HG02610 (cell line): ENCODE measurements at regions not wholly inside any gene's neighbourhood (a gene's known extent, or its start where the extent isn't known, plus 50 kb on each side); places are given as distances from the start of the nearest gene placed in this dataset.
"Not testable (repeated sequence)": the region's sequence is repeated elsewhere in the genome, so short reads cannot be mapped to it uniquely, and the experiment has no call there.

Experiments
- ATAC-seq: cut with Tn5 transposase; IDR thresholded peaks from one replicate; pipeline ENCODE4 v1.9.1; 2021; ENCODE audit warnings: mild to moderate bottlenecking, moderate library complexity; ENCODE audit not compliant: unreplicated experiment

DNA sequence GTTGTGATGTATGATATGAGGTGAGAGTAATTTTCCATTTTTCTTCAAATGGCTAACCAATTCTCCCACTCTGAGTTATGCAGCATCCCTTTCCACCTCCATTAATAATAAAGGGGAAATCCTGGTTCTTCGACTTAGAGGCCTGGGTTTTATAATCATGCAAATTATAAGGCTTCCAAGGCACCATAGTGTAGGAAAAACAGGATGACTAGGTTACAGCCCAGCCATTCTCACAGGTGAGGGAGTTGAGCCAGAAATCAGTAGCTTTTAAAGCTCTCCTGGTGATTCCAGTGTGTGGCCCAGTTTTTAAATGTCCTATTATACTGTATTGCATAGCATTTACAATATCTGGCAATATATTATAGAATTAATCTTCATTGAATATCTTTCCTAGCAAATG lies 203.1 kb downstream of the ARHGEF9 start:
- no peak for ATAC-seq

DNA sequence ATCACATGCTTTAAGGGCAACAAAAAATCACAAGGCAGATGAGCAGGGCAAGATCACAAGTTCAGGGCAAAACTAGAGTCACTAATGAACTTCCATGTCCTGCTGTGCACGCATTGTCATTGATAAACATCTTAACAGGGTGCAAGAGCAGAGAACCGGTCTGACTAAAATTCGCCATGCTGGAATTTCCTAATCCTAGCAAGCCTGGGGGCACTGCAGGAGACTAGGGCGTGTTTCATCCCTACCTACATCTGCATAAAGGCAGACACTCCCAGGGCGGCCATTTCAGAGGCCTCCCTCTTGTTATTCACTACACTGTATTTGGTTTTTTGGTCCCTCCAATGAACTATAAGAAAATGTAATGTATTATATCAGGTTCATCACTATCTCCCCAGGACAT lies 203.6 kb downstream of the ARHGEF9 start:
- ATAC-seq = no peak

DNA sequence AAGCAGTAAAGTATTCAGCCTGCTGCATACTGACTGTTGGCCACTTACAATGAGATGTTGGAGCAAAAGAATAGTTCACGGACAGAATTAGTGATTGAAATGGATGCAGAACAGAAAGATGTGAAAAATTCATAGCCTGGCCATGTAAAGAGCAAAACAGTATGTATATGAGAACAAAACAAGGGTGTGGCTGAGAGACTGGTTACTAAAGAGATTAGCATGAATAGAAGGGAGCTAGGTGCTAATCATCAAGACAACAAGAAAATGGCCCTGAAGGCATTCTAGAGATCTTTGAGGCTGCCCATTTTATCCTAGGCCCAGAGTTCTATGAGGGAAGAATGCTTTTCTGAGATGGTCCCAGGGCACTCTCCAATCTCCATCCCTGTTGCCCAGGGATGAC lies 208.5 kb downstream of the ARHGEF9 start:
- ATAC-seq = no peak

DNA sequence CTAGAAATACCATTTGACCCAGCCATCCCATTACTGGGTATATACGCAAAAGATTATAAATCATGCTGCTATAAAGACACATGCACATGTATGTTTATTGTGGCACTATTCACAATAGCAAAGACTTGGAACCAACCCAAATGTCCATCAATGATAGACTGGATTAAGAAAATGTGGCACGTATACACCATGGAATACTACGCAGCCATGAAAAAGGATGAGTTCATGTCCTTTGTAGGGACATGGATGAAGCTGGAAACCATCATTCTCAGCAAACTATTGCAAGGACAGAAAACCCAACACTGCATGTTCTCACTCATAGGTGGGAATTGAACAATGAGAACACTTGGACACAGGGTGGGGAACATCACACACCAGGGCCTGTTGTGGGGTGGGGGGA lies 209.3 kb downstream of the ARHGEF9 start:
- ATAC-seq = not testable (repeated sequence)

DNA sequence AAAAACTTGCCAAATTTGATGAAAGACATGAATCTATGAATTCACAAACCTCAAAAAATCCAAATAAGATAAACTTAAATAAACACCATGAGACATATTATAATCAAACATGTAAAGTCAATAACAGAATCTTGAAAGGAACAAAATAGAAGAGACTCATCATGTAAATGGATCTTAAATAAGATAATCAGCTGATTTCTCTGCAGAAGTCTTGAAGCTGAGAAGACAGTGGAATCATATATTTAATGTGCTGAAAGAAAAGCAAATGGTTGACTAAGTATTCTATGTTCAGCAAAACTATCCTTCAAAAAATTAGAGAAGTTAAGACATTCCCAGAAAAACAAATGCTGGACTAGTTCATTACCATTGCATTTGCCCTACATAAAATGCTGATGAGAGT lies 215.7 kb upstream of the SPIN4 start:
- no peak for ATAC-seq

DNA sequence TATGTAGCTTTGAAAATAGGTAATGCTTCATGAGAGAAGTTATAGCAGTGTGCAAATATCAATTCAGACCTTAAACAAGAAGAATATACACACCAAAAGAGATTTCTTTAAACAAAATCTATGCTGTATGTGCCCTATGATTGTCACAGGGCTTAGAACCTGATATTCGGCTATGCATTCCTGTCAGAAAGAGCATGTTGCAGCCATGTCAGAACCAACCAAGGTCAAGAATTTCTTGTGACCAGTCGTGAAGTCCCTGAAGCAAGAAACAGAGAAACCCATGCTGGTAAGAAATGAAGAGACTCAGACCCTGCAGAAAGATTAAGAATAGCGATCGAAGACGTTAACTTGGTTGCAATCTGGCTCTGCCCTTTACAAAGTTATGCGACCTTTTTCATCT lies 210.3 kb upstream of the SPIN4 start:
- ATAC-seq = no peak

DNA sequence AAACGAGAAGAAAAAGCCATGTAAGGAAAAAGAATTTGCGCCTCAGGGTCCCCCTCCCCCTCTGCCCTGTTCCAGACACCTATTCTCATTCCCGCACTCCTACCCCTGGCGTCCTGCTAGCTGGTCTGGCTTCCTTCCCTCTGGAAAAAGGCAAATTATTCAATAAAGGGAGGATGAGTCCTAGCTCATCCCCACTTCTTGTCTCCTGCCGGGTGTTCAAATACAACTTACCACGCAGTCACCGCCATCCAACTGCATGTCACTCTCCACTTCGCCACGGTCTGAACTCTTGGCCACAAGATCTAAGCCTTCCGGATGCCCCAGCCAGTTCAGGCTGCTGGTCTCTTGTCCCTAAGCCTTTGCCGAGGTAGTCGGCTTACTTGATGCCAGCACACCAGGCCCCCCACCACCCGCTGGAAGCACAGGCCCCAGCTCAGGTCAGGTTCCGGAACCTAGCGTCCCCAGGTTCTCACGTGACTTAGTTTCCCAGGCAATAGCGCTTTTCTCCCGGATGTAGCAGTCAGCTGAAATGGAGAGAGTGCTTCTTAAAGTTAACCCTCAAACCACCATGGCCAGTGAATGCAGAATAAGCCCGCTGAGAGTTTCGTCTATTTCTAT lies 209.6 kb upstream of the SPIN4 start:
- ATAC-seq = peak; percentile 99

DNA sequence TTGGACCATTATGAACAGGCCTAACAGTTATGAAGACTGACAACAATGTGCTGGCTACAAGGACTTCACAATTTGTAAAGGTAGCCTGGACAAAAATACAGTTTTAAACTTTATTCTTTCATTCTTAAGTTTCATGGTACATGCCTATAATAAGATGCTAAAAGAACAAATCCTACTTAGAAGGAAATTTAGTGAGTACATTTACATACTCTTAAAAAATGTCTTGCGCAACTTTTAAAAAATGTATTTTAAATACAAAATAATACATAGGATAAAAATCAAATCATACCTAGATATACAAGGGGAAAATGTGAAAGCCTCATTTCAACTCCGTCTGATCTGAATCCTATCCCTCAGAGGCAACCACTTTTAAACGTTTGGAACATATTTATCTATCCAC lies 200.7 kb upstream of the SPIN4 start:
- ATAC-seq = no peak

DNA sequence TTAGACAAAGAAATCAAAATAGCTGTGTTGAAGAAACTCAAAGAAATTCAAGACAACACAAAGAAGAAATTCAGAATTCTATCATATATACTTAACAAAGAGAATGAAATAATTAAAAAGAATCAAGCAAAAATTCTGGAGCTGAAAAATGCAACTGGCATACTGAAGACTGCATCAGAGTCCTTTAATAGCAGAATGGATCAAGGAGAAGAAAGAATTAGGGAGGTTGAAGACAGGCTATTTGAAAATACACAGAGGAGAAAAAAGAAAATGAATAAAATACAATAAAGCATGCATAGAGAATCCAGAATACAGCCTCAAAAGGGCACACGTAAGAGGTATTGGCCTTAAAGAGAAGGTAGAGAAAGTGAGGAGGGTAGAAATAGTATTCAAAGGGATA lies 179.5 kb upstream of the SPIN4 start:
- no peak for ATAC-seq

DNA sequence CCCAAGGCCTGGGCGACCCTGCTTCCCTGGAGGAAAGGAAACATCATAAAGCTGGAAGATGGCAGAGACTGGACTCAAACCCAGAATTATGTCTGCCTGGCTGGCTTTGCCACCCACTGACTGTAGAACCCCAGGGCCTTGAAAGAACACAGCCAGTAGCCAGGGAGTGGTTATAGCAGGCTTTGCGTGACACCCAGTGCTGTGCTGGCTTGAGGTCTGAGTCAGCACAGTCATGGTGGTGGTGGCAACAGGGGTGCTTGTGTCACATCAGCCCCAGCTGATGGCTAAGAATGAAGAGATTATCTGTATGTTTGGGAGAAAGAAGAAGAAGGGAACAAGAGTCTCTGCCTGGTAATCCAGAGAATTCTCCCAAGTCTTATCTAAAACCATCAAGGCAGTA lies 178.8 kb upstream of the SPIN4 start:
- ATAC-seq = no peak

DNA sequence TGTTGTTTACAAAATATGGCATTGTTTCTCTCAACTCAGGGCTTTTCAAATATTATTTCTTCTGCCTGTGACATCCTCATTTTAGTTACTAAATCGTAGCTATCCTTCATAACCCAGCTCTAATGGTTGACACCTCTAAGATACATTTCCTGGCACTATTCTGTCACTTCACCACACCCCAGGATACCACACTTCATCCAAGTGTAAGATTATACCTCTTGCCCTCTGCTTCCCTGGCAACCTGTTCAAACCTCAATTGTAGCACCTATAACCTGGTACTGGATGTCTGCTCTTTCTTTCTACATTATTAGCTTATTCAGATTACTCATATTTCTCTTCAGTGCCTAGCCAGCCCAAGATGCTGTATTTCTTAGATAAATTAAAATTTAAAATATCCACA lies 175.7 kb upstream of the SPIN4 start:
- no peak for ATAC-seq

DNA sequence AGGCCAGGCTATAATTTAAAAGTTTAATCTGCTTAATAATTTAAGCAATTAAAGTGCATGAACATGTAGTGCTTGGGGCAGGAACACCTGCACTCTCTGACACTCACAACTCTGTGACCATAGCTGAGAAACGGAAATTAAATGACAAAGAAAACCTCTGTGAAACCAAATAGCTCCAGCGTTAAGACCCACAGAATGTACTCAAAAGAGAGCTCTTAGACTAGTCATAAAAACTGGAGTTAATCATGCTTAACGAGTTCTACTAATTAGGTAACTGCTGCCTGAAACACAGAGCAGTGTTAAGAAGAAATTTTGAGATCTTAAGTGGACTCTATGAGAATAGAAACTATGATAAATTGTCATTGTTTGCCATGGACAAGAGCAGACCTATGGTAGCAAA lies 174.4 kb upstream of the SPIN4 start:
- ATAC-seq = no peak

DNA sequence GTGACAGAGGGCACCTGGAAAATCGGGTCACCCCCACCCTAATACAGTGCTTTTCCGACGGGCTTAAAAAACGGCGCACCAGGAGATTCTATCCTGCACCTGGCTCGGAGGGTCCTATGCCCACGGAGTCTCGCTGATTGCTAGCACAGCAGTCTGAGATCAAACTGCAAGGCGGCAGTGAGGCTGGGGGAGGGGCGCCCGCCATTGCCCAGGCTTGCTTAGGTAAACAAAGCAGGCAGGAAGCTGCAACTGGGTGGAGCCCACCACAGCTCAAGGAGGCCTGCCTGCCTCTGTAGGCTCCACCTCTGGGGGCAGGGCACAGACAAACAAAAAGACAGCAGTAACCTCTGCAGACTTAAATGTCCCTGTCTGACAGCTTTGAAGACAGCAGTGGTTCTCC lies 168.2 kb upstream of the SPIN4 start:
- ATAC-seq = not testable (repeated sequence)

DNA sequence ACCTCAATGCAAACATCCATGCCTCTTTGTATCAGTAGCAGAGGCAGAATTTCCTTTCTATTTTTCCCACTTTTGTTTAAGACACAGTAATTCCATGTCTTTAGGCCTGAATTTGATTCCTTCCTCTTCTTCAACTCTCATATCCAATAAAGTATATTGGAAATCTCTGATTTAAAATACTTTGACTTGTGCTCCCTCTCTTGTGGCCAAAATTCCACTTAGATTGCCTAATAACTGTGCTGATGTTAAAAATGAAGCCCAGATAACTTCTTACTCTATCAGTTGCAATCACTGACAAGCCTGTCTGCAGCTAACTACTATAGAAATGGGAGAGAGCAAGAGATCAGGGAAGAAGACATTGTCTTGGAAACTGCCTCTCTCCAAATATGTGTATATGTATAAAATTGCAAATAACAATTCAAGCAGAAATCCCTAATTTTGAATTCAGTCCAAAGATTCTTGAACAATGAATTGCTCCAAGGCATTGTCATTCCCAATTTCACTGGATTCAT lies 163.5 kb upstream of the SPIN4 start:
- ATAC-seq = no peak

DNA sequence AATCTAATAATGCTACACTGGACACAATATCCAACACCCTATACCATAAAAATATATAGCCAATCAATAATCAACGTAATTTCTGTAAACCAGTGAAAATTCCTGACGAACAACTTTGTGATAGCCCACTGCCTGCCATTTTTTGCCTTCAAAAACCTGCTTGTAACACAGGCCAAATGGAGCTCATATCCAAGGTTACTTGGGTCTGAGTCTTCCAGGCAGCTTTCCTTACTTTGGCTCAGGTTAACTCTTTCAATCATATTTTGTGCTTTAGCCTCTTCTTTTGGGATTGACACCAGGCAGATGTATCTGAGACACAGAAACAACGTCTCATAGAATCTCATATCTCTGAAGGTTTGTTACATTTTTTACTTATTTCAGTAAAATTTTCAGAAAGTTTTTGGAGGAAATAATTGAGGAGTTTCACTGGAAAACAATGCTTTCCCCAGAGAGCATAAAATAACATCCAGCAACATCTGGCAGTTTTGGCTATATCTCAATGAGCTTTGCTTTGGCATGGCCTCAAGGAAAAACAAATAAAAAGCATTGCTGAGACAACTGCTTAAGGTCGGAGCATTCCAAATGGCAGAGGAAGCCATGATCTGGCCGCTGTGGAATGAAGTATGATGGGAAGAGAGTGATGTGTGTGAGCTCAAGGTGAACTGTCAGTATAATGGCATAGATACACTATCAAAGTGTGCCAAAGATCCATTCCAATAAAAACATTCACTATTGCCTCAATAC lies 162.9 kb upstream of the SPIN4 start:
- ATAC-seq = no peak

DNA sequence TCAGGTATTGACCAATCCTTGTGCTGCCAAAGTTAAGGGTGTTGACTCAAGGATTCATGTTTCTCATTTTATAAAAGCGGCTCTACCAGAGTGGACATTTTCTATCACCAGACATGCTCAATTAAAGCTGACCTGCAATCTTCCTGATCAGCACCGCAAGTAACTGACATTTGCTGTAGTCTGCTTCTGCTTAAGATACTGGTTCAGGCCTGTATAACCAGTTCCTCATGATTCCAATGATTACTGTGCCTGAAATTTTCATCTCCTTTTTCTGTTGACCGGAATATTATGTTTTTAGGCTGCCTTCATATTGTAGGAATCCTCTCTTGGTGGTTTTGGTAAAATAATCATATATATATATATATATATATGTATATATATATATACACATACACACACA lies 160.2 kb upstream of the SPIN4 start:
- ATAC-seq = no peak

DNA sequence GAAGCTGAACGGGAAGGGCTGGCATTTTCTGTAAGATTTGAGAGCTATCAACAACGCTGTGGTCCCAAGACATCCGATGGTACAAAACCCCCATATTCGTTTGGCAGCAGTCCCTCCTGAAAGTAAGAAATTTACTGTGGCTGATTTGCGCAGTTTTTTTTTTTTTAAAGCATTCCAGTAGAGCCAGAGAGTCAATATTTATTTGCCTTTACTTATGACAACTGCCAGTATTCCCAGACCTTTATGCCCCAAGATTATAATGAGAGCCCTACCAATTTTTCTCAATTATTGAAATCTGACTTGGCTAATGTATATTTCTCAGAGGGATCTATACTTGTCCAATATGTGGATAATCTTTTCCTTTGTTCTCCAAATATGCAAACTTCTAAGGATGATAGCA lies 157.5 kb upstream of the SPIN4 start:
- ATAC-seq = no peak

DNA sequence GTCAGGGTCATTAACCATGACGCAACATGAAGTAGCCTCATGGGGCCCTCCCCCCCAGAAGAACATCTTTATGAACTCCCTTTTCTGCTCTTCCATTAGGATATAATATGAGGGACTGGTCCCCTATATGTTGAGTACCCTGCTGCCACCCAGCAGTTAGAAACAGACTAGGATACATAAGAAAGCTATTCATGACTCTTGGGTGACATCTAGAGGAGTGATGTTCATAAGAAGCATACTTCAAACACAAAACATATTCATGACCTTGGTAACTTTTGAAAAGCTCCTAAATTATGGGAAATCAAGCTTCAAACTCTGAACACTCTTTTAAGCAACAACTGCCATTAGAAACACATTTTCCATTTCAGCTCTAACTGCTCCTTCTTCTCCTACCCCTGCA lies 155.2 kb upstream of the SPIN4 start:
- ATAC-seq = no peak

DNA sequence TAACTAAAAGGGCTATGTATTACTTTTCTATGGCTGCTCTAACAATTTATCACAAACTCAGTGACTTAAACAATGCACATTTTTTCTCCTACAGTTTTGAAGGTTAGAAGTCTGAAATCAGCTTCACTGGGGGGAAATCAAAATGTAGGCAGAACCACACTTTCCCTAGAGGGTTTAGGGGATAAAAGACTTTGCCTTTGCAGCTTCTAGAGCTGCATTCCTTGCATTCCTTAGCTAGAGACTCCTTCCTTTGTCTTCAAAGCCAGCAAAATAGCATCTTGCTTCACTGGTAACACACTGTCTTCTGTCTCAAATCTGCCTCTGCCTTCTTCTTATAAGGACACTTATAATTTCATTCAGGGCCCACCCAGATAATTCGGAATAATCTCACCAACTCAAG lies 152.4 kb upstream of the SPIN4 start:
- no peak for ATAC-seq

DNA sequence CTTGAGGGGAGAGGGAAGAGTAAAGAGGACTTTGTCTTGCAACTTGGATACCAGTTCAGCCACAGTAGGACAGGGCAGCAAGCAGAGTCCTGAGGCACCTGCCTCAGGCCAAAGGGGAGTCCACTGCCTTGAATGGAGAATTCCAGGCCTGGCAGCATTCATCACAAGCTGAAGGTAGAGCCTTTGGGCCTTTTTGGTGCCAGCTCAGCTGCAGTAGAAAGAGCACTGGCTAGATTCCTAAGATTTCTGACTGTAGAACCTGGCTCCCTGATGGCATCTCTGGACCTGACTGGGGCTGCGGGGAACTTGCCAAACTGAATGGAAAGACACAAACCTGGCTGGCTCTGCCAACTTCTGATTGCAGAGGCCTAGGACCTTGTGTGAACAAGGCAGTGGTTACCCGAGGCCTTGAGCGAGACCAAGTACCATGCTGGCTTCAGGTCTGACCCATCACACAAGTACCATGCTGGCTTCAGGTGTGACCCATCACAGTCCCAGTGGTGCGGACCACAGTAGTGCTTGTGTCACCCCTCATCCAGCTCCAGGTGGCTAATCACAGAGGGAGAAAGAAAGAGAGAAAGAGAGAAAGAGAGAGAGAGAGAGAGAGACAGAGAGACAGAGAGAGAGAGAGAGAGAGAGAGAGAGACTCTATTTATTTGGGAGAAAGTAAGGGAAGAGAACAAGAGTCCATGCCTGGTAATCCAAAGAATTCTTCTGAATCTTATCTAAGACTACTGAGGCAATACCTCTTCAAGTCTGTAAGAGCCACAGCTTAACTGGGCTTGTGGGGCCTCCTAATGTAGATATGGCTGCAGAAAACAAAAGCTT lies 137.6 kb upstream of the SPIN4 start:
- no peak for ATAC-seq

DNA sequence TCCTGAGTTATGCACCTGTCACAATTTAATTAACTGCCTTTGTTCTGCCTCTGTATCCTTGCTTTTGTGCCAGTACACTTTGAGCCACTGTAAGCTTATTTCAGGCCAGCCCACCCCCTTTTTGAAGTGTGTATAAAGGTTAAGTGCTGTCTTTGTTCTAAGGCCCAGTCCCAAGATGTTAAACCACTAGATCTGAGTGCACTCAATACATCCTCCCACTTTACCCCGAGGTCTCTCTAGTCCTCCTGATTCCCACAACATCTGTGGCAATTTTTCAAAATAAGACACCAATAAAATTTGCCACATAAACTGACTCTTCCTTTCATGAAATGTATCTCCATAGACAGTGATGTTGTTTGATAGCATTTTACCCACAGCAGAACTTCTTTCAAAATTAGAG lies 124.1 kb upstream of the SPIN4 start:
- ATAC-seq = no peak

DNA sequence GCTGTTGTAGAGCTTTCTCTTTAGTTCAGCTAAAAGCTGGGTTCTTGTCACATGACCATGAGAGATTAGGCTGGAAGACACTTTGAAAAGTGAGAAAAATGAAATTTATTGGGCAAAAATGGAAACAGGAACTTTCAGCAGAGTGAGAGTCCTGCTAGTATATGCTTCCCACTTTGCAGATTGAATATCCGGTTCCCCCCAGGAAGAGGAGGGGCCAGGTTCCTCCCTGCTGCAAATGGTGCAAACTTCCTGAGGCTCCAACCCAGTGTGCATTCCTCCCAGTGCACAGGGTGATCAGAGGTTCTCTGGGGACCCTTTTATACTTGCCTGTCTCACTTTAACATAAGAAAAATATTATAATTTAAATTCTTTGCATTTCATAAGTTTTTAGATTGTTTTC lies 119.9 kb upstream of the SPIN4 start:
- ATAC-seq = no peak
